CD14-positive monocyte (primary cell): ENCODE measurements at regions not wholly inside any gene's neighbourhood (a gene's known extent, or its start where the extent isn't known, plus 50 kb on each side); places are given as distances from the start of the nearest gene placed in this dataset.
"Not testable (repeated sequence)": the region's sequence is repeated elsewhere in the genome, so short reads cannot be mapped to it uniquely, and the experiment has no call there.

Experiments
- DNase-seq, 3 donors: peaks; one replicate each; pipeline ENCODE4 v3.0.0-alpha.2; 2011 to 2022
- H2AFZ ChIP-seq: 2 replicates; pipeline ENCODE4 v1.6.0; 2012; ENCODE audit warnings: mild to moderate bottlenecking, low read depth, low read length, inconsistent platforms; ENCODE audit not compliant: insufficient read depth, poor library complexity, severe bottlenecking
- H3K27ac ChIP-seq, 2 donors: 1 replicate in 1 of 2; 2 replicates in 1 of 2; pipeline ENCODE4 v1.5.1; 2012 to 2013; ENCODE audit warnings: low read length in 2 of 2, control low read depth in 1 of 2, inconsistent platforms in 1 of 2, low read depth in 1 of 2, mild to moderate bottlenecking in 1 of 2
- H3K27me3 ChIP-seq, 2 donors: one replicate each; pipeline versions ENCODE4 v1.6.0 to v1.6.1; 2011 to 2013; ENCODE audit warnings: low read length in 2 of 2; ENCODE audit not compliant: control insufficient read depth in 2 of 2, insufficient read depth in 2 of 2
- H3K36me3 ChIP-seq, 2 donors: replicated peaks in 1 of 2; 1 replicate in 1 of 2; 2 replicates in 1 of 2; pipeline versions ENCODE4 v1.5.1 to v1.6.1; 2012 to 2013; ENCODE audit warnings: low read length in 2 of 2, control low read depth in 1 of 2, inconsistent platforms in 1 of 2, mild to moderate bottlenecking in 1 of 2; ENCODE audit not compliant: insufficient read depth in 2 of 2, control insufficient read depth in 1 of 2
- H3K4me1 ChIP-seq, 2 donors: 1 replicate in 1 of 2; 2 replicates in 1 of 2; pipeline versions ENCODE4 v1.5.1 to v1.6.1; 2012 to 2013; ENCODE audit warnings: low read length in 2 of 2, control low read depth in 1 of 2, inconsistent platforms in 1 of 2, mild to moderate bottlenecking in 1 of 2, moderate library complexity in 1 of 2; ENCODE audit not compliant: insufficient read depth in 2 of 2, control insufficient read depth in 1 of 2
- H3K4me2 ChIP-seq: replicated peaks from 2 replicates; pipeline ENCODE3; 2012; ENCODE audit warnings: low read length, moderate library complexity, mild to moderate bottlenecking; ENCODE audit not compliant: poor library complexity, severe bottlenecking; ENCODE audit errors: extremely low read depth
- H3K4me3 ChIP-seq, 3 experiments: fragments of 200-600 bp in 1 of 3; sonication (generic) in 1 of 3; replicated peaks in 1 of 3; 1 replicate in 2 of 3; 2 replicates in 1 of 3; pipeline ENCODE4 v1.5.1; 2011 to 2013; ENCODE audit warnings: low read length in 3 of 3, mild to moderate bottlenecking in 3 of 3, control low read depth in 2 of 3, low read depth in 2 of 3, inconsistent platforms in 1 of 3, moderate library complexity in 1 of 3
- H3K79me2 ChIP-seq: 2 replicates; pipeline ENCODE4 v1.6.0; 2012; ENCODE audit warnings: mild to moderate bottlenecking, control low read depth, inconsistent platforms, low read length, moderate library complexity; ENCODE audit not compliant: insufficient read depth
- H3K9ac ChIP-seq: 2 replicates; pipeline ENCODE4 v1.6.0; 2017; ENCODE audit warnings: low read length, mild to moderate bottlenecking; ENCODE audit not compliant: insufficient read depth, poor library complexity, severe bottlenecking
- H3K9me3 ChIP-seq, 2 donors: replicated peaks in 1 of 2; 1 replicate in 1 of 2; 2 replicates in 1 of 2; pipeline versions ENCODE4 v1.5.1 to v1.6.1; 2012 to 2013; ENCODE audit warnings: low read length in 2 of 2, control low read depth in 1 of 2; ENCODE audit not compliant: control insufficient read depth in 1 of 2, insufficient read depth in 1 of 2
- H4K20me1 ChIP-seq: 2 replicates; pipeline ENCODE4 v1.6.0; 2012; ENCODE audit warnings: mild to moderate bottlenecking, low read length, control low read depth, moderate library complexity; ENCODE audit not compliant: insufficient read depth
- H3K27ac Mint-ChIP-seq, 7 donors: one replicate each; pipeline ENCODE4 v1.8.0; 2020; ENCODE audit warnings: mild to moderate bottlenecking in 7 of 7, mixed read lengths in 7 of 7, moderate library complexity in 6 of 7, inconsistent platforms in 2 of 7
- H3K27me3 Mint-ChIP-seq, 3 donors: one replicate each; pipeline ENCODE4 v1.8.0; 2021 to 2022; ENCODE audit warnings: low read depth in 3 of 3, mild to moderate bottlenecking in 3 of 3, mixed read lengths in 3 of 3, moderate library complexity in 3 of 3, inconsistent platforms in 1 of 3
- H3K36me3 Mint-ChIP-seq, 2 donors: one replicate each; pipeline ENCODE4 v1.8.0; 2020; ENCODE audit warnings: mixed read lengths in 2 of 2, inconsistent platforms in 1 of 2, mild to moderate bottlenecking in 1 of 2
- H3K4me1 Mint-ChIP-seq: one replicate; pipeline ENCODE4 v1.8.0; 2020; ENCODE audit warnings: mild to moderate bottlenecking, mixed read lengths
- H3K4me3 Mint-ChIP-seq, 2 donors: one replicate each; pipeline ENCODE4 v1.8.0; 2020; ENCODE audit warnings: mild to moderate bottlenecking in 2 of 2, mixed read lengths in 2 of 2, moderate library complexity in 1 of 2
- H3K9me3 Mint-ChIP-seq, 7 donors: one replicate each; pipeline ENCODE4 v1.8.0; 2020 to 2022; ENCODE audit warnings: mixed read lengths in 7 of 7, mild to moderate bottlenecking in 6 of 7, moderate library complexity in 6 of 7, inconsistent platforms in 2 of 7
- WGBS: methylation state at CpG from one replicate; pipeline ENCODE4 v1.1.5; 2013; ENCODE audit warnings: missing lambda C conversion rate; ENCODE audit not compliant: insufficient coverage; 5-methylcytosine and 5-hydroxymethylcytosine counted together
- intact Hi-C, 2 donors: fragments of 100-400 bp; cut with micrococcal nuclease; formaldehyde crosslinking; loops; one replicate each; pipeline versions ENCODE4 v1.15.0 to v1.15.1; 2023
- TF ChIP-seq, protein P1 (sequence below): fragments of 200-600 bp; IDR thresholded peaks from one replicate; pipeline ENCODE4 v1.8.0; 2022; ENCODE audit warnings: antibody characterized with exemption, mild to moderate bottlenecking

DNA sequence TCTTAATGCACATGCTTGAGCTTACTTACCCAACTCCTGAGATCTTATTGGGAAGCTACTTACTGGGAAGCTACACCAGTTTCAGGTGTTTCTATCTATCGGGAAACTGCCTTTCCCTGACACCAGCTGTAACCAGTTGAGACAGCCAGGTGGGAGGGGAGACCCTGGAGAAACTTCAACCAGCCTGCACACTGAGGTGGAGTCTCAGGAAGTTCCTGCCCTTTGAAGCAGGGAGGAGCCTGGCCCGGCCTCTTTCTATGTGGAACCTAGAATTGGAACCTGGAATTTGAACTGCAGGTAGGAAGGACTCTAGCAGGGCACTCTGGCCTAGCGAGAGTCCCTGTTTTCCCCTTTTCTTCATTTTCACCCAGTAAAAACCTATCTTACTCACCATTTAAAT is 425.8 kb upstream of the PABPC4L start:
- Mint-ChIP-seq H3K4me1 (no peaks in the 10 kb centered on the region), H3K27me3 (peaks cover 0 to 2% (median 0%) of the 10 kb centered on the region in 3 donors), H3K4me3 (no peak overlapping the region), H3K27ac (no peak overlapping the region), H3K36me3 (no peaks in the 10 kb centered on the region), H3K9me3 (peaks cover 0 to 3% (median 0%) of the 10 kb centered on the region in 7 donors)
- Histone ChIP-seq H3K4me1 (no peaks in the 10 kb centered on the region), H3K9me3 (no peaks in the 10 kb centered on the region), H3K27ac (no peak overlapping the region), H3K4me2 (no peak overlapping the region), H3K79me2 (no peaks in the 10 kb centered on the region), H4K20me1 (no peaks in the 10 kb centered on the region), H3K4me3 (no peak overlapping the region), H2AFZ (no peak overlapping the region), H3K27me3 (no peaks in the 10 kb centered on the region), H3K36me3 (no peaks in the 10 kb centered on the region), H3K9ac (no peak overlapping the region)
- 100% methylated on average over 2 of the region's 3 CpGs for WGBS
- DNase-seq: no peak
- TF ChIP-seq, protein P1, sequence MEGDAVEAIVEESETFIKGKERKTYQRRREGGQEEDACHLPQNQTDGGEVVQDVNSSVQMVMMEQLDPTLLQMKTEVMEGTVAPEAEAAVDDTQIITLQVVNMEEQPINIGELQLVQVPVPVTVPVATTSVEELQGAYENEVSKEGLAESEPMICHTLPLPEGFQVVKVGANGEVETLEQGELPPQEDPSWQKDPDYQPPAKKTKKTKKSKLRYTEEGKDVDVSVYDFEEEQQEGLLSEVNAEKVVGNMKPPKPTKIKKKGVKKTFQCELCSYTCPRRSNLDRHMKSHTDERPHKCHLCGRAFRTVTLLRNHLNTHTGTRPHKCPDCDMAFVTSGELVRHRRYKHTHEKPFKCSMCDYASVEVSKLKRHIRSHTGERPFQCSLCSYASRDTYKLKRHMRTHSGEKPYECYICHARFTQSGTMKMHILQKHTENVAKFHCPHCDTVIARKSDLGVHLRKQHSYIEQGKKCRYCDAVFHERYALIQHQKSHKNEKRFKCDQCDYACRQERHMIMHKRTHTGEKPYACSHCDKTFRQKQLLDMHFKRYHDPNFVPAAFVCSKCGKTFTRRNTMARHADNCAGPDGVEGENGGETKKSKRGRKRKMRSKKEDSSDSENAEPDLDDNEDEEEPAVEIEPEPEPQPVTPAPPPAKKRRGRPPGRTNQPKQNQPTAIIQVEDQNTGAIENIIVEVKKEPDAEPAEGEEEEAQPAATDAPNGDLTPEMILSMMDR: no peak
- intact Hi-C loops: no loop called here

DNA sequence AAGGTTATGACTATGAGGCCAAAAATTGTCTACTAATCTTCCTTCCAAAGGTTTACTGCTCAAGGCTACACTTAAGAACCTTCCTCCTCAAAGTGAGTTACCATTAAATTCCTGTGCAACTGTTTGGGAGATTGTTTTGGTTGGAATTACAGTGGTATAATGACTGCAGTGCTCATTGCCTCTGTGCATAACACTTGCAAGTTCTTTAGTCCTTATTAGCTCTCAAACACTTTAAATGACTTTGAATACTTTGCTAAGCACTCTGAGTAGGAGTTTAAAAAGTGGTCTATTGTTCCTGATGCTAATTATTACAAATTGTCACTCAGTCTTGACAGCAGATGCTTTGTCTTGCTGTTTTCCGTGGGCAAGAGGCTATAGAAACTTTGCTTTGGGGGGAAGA is 422.8 kb upstream of the PABPC4L start:
- Histone ChIP-seq H3K9ac (no peak overlapping the region), H4K20me1 (no peaks in the 10 kb centered on the region), H3K9me3 (no peaks in the 10 kb centered on the region), H2AFZ (no peak overlapping the region), H3K4me2 (no peak overlapping the region), H3K27me3 (no peaks in the 10 kb centered on the region), H3K4me1 (no peaks in the 10 kb centered on the region), H3K27ac (no peak overlapping the region), H3K36me3 (no peaks in the 10 kb centered on the region), H3K4me3 (no peak overlapping the region), H3K79me2 (no peaks in the 10 kb centered on the region)
- WGBS: no CpG with 5 or more reads among the region's 1 CpG
- intact Hi-C loops: no loop called here
- TF ChIP-seq, protein P1: no peak
- Mint-ChIP-seq H3K27me3 (peaks cover 0 to 4% (median 0%) of the 10 kb centered on the region in 3 donors), H3K27ac (no peak overlapping the region), H3K36me3 (no peaks in the 10 kb centered on the region), H3K4me1 (no peaks in the 10 kb centered on the region), H3K4me3 (no peak overlapping the region), H3K9me3 (peaks cover 0 to 2% (median 0%) of the 10 kb centered on the region in 7 donors)
- DNase-seq: no peak

DNA sequence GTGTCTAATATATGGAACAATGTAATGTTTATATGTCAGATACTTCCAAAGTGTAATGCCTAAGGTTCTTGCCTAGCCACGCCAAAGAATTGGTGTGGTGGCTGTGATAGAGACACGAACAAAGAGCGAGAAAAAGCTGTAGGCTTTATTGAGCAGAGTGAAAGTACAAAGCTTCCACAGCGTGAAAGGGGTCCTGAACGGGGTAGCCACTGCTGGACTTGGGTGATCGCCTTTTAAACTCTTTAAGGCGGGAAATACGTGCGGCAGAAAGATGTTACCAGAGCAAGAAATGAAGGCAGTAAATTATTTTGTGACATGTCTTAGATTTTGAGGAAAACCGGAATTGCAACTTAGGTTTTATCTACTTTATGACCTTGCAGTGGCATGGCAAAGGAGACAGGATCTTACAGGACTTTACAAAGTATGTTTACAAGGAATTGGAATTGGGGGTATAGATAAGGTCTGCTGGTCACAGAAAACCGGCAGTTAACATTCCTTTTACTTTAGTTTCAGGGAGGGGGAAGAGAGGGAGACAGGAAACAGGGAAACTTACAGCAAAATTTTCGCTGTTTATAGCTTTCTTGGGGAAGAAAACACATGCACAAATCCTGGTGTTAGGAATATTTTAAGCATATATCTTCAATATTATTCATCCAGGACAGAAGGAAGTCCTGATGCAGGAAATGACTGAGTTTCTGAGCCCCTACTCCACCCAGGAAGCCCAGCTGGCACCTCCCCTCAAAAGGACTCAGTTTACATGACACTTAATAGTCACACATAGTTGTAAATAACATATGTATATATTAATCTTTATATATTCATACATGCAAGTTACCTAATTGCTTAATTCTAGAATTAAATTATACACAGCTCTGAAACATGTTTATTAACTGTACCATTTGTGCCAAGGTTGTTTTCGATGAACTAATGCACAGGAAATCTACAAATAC is 421.3 kb upstream of the PABPC4L start:
- not testable (repeated sequence) for H3K9ac ChIP-seq, H3K36me3 Mint-ChIP-seq

More for the DNA sequence above, 421.3 kb upstream of the PABPC4L start:
- H3K27me3 Mint-ChIP-seq, H3K4me3 Mint-ChIP-seq, H3K36me3 ChIP-seq, intact Hi-C loops, H3K27ac Mint-ChIP-seq, DNase-seq, H3K9me3 ChIP-seq, H3K4me3 ChIP-seq, H3K9me3 Mint-ChIP-seq, H3K79me2 ChIP-seq, H3K4me1 ChIP-seq, H3K4me2 ChIP-seq, H3K4me1 Mint-ChIP-seq, H4K20me1 ChIP-seq, H2AFZ ChIP-seq, H3K27me3 ChIP-seq, H3K27ac ChIP-seq: not testable (repeated sequence)
- 97% methylated on average over 9 of the region's 13 CpGs for WGBS
